ENCODE measurements at regions not wholly inside any gene's neighbourhood (a gene's known extent, or its start where the extent isn't known, plus 50 kb on each side); places are given as distances from the start of the nearest gene placed in this dataset.
A peak's percentile ranks its signal among the peaks of the same experiment; 100 is the strongest.
"Not testable (repeated sequence)": the region's sequence is repeated elsewhere in the genome, so short reads cannot be mapped to it uniquely, and the experiment has no call there.

- peak; percentile 66 to 85 for DNase-seq
These were observed 131.4 kb upstream of the RAB4A start for GRCh38 chr1:229139331-229140118.

DNA sequence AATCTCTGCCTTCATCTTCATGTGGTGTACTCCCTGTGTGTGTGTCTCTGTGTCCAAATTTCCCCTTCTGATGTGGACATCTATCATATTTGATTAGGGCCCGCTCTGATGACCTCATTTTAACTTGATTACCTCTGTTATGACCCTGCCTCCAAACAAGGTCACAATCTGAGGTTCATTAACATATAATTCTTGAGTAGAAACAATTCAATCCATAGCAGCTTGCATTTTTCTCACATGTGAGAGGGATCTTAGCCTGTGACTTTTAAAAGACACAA, 130.9 kb upstream of the RAB4A start:
- no peak for DNase-seq

GRCh38 chr1:229141271-229141670, 129.6 kb upstream of the RAB4A start:
- DNase-seq = no peak

- DNase-seq = no peak
These were observed 129.1 kb upstream of the RAB4A start for GRCh38 chr1:229141689-229142377.

DNA sequence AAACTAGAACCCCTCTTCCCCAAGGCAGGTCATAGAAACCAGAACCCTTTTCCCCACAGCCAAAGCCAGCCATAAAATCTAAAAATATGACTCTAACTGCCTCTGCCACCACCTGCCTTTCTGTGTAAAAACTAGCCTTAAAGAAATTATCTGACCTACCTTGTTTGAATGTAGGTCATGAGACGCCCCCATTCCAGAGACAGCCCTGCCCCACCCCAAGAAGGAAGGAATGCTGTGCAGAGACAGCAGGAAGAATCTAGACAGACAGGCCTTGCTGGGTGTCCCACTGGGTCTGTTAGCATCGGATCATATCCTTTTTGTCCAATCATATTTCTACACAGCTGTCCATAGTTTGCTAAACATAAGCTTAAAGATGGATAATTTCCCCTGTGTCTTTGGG, 128.4 kb upstream of the RAB4A start:
- no peak for DNase-seq

DNA sequence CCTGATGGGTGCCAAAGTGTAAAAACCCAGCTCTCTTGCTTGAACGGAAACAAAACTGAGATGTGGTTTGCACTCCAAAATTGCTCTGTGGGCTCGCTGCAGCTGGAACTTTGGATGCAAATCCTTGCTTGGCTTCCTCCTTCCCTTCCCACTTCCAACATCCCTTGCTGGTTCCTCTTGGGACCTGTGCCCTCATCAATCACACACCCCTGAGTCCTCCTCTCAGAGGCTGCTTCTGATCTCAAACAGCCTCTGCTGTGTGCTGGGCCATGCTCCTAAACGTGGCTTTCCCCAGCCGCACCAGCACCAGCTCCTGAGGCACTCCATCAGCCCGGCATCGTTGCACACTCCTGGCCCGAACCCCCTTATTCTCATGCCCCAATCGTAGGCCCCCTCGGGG, 124.3 kb upstream of the RAB4A start:
- DNase-seq = no peak

DNA sequence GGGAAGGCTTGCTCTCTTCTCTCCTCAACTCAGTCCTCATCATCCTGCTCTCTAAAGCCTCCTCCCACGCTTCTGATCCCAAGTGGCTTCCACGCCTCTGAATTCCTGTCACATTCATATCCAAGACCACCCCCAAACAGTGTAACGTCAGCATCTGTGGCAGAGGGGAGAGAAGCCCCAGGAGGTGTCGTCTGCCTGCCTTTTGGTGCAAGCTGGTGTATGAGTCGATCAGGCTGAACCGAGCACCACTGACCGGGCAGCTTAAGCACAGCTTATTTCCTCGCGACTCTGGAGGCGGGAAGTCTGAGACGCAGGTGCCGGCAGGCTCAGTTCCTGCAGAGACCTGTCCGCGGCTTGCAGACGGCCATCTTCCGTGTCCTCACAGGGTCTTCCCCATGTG, 123.8 kb upstream of the RAB4A start:
- peak; percentile 32 to 65 for DNase-seq

DNA sequence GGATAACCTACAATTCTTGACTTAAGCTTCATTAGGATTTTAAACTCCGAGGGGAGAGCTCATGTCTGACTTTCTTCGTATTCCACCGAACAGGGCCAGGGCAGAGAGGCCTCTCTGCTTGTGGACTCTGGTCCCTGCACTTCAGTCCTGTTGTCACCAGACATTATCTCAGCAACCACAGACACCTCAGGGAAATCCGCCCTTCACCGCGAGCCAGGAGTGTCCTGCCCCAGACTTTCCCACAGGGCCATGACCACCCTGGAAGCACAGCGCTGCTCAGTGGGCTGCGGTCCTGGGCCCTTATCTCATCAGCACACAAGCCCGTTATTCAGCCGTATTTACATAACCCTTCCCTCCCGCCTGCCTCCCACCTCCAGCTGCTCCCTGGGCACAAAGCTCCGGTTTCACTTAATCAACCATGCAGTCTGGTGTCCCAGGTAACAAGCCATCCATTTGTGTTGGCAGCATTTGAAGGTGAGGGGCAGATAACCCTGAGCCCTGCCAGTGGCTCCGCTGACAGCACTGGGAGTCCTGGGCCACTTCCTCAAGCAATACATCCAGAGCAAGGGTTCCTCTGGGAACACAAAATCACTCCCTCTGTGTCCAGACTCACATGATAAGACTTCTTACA, 122.8 kb upstream of the RAB4A start:
- peak; percentile 76 to 84 for DNase-seq

- no peak for DNase-seq
These were observed 122.2 kb upstream of the RAB4A start for GRCh38 chr1:229148743-229149142.

DNA sequence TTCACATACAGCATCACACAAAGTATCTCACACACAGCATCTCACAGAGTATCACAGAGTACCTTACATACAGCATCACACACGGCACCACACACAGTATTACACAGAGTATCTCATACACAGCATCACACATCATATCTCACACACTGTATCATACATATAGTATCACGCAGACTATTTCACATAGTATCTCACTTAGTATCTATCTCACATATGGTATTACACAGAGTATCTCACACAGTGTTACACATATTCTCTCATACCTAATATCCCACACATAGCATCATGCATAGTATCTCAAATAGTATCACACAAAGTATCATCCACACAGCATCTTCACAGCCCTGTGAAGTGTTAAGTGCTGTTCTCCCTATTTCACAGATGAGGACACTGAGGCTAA, 121.5 kb upstream of the RAB4A start:
- DNase-seq = no peak

DNA sequence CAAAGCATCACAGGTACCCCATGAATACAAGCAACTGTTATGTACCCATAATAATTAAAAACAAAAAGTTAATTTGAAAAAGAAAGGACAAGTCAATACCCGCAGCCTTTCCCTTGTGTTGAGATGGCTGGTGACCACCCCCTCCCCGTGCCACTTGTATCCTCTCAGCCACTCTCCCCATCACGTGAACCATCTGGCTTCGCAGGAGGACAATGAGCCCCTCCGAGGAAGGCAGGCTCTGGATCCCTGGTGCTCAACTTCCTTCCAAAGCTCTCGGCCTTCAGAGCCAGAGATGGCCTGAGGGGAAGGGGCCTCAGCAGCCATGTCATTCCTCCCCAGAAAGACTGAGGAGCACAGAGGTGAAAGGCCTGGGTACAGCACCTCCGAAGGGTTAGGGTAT, 120.4 kb upstream of the RAB4A start:
- peak; percentile 71 to 75 for DNase-seq

DNA sequence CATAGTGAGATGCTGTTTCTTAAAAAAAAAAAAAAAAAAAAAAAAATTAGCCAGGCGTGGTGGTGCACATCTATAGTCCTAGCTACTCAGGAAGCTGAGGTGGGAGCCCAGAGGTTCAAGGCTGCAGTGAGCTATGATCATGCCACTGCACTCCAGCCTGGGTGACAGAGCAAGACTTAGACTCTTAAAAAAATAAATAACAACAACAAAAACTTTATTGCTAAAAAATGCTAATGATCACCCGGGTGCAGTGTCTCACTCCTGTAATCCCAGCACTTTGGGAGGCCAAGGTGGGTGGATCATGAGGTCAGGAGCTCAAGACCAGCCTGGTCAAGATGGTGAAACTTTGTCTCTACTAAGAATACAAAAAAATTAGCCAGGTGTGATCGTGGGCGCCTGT, 119.5 kb upstream of the RAB4A start:
- not testable (repeated sequence) for DNase-seq

DNA sequence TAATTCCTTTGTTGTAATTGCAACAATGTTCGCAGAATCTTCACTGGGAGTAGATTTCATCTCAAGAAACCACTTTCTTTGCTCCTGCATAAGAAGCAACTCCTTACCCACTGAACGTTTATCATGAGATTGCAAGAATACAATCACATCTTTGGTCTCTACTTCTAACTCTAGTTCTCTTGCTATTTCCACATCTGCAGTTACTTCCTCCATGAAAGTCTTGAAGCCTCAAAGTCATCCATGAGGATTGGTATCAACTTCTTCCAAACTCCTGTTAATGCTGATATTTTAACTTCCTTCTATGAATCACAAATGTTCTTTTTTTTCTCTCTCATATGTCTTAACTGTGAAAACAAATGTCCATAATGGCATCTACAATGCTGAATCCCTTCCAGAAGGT, 118.6 kb upstream of the RAB4A start:
- no peak for DNase-seq

DNA sequence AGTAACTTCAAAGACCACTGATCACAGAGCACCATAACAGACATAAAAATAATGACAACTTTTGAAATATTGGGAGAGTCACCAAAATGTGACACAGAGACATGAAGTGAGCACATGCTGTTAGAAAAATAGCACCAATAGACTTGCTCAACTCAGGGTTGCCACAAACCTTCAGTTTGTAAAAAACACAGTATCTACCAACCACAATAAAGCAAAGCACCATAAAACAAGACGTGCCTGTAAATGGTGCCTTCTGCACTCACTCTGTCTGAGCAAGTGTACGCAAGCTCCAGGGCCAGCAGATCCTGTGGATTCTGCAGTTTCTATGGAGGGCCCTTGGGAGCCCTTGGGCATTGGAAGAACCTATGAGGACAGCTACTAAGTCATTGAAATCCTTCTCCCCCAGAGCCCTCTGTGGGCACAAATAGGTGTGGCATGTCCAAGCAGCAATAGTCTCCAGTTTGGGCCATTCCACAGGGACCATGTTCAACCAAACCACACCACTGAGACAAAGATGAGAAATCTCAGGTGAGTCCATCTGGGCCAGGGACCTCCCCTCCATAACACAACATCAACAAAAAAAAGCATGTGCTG, 116.9 kb upstream of the RAB4A start:
- peak in 1 of 2 experiments; percentile 16 for DNase-seq

DNA sequence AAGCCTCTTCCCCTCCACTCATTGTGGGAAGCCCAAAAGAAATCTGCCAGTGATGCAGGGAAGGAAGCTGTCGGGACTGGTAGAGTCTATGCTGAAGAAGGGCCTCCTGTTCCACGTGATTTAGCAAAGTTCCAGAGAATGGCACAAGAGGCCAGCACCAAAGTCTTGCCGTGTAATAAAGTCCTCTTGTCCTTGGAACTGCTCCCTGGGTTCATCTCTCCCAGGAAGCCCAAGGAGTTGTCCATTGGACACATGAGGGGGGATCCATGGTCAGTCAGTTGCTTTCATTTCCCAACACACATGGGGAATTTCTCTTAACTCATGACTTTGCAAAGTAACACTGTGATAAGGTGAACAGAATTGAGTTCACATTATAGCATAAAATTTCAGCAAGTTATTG, 116.1 kb upstream of the RAB4A start:
- DNase-seq = no peak

DNA sequence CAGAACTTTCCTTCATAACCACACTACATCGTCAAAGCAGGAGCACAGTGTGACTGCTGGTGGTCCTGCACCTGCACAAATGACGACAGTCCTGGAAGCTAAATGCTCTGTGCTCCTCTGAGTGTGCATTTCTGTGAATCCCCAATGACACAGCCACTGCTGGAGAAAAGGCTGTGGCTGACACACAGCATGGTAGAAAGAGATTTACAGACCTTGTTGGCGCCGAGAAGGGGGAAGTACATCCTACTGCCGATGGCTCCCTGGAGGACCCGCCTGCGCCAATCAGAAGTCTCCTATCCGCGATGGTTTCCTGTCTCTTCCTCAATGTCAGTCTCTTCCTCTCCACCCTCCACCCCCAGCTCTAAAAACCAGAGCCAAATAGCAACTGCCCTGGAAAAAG, 115.4 kb upstream of the RAB4A start:
- no peak for DNase-seq

DNA sequence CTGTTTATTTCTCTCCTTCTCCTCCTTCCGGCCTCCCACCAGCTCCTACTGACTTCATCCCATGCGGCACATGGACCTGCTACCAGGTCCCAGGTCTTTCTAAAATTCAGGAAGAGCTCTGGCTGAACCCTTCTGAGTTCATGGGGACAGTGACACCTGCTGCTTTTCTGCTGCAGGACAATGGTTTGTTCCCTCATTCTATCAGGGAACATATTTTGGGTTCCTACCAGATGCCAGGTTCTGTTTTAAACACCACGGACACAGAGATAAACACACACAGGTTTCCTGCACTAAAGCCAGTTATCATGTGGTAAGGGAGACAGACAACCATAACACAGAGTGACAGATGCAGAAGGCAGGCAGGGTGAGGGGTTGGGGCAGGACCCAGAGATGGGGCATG, 114.0 kb upstream of the RAB4A start:
- peak; percentile 2 to 66 for DNase-seq

GRCh38 chr1:229157480-229157879, 113.4 kb upstream of the RAB4A start:
- DNase-seq = no peak

DNA sequence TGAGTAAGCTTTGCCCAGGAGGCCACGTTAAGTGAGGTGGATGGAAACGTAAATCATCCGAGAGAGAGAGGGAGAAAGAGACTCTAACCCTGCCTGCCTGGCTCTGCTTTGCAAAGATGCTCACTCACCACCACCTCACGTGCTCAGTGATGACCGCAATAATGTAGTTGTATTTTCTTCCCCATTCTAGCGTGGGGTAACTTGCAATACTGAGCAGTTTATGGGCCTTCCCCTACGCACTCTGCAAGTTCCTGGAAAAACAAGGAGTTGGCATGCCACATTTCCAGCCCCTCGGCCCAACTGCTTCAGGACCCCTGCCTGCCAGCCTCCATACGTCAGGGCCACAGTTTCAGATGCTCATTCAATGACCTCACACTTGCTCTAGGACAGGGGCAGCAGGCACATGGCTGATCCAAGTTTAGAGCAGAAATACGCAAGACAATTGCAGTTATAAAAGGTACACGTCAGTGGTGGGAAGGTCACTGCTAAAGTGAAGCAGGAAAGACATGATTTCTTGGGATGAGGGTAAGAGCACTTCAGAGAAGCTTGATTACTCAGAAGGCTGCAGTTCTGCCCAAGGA, 112.5 kb upstream of the RAB4A start:
- no peak for DNase-seq

DNA sequence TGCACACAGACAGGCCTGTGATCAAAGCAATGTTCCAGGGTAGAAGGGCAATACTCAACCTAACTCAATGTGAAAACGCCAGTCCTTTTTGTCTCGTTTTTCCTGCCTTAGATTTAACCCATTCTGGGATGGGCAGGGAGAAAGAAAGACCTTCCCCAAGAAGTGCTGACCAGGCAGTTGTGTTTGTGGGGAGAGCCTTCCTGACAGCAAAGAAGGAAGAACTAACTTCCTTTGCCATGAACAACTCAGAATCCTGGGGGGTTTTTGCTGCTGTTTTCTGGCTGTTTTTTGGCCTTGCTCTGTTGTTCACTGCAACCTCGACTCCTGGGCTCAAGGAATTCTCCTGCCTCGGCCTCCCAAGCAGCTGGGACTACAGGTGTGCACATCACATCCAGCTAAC, 112.0 kb upstream of the RAB4A start:
- no peak for DNase-seq

DNA sequence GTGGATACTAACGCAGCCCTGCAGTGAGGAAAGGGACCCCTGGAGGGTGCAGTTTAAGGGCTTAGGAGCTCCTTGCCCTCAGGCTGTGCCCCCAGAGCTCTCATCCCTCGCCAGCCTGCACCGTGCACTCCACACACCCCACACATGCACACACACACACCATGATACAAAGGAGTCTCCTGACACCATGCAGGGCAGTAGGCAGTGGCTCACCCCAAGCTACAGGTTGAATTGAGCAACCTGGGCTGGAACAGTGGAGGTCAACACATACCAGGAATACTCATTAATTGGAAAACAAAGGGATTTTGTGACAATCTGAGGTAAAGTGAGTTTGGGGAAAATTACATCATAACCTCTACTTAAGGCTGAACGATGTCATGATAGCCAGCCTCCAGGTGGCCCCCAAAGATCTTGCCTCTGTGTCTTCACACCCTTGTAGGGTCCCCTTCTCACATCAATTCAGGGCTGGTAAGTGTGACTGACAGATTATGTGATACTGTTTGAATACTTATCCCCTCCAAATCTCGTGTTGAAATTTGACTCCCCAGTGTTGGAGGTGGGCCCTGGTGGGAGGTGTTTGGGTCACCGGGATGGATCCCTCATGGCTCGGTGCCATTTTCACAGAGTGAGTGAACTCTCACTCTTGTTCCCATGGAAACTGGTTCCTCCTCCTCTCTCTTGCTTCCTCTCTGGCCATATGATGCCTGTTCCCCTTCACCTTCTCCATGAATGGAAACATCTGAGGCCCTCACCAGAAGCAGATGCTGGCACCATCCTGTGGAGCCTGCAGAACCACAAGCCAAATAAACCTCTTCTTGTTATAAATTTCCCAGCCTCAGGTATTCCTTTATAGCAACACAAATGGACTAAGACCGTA, 111.0 kb upstream of the RAB4A start:
- DNase-seq = peak; percentile 73 to 75

DNA sequence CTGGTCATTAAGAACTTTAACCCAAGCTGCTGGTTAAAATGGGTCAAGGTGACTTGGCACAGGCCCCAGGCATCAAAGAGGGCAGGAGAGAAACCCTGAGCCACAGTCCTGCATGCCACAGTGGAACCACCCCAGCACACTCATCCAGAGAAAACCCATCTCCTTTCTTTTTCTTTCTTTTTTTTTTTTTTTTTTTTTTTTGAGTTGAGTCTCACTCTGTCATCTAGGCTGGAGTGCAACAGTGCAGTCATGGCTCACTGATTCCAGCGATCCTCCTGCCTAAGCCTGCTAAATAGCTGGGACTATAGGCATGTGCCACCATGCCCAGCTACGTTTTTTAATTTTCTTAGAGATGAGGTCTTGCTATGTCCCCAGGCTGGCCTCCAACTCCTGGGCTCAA, 109.2 kb upstream of the RAB4A start:
- DNase-seq = no peak
